HepG2 (cell line): ENCODE measurements at regions not wholly inside any gene's neighbourhood (a gene's known extent, or its start where the extent isn't known, plus 50 kb on each side); places are given as distances from the start of the nearest gene placed in this dataset.

Experiments
- ATAC-seq: fragments of 200-7000 bp; cut with Tn5 transposase; 3 replicates; pipeline ENCODE4 v1.9.1; 2020; ENCODE audit warnings: mild to moderate bottlenecking, moderate library complexity
- BruUV-seq: library from RNA; stranded (reverse); fragments of 400-500 nt; replicated peaks from 2 replicates; lab custom pipeline; 2021; lab: Mats Ljungman, UMichigan
- CTCF ChIA-PET: fragments of 300-600 bp; formaldehyde crosslinking; extraction: SDS; loops from one replicate; lab custom pipeline; 2021; ENCODE audit warnings: low total read pairs, inconsistent platforms, low intra/inter-chr PET ratio; lab: Yijun Ruan, JAX
- POLR2A ChIA-PET: fragments of 350-600 bp; sonication (Branson Sonifier 250); formaldehyde crosslinking; loops from one replicate; lab custom pipeline; 2020; ENCODE audit warnings: antibody characterized with exemption, inconsistent platforms; lab: Yijun Ruan, JAX
- DNase-seq: peaks from one replicate; pipeline ENCODE4 v3.0.0-alpha.2; 2015; ENCODE audit warnings: low spot score
- FAIRE-seq: peaks from 3 replicates; lab custom pipeline; 2011; peaks lifted over from hg19 to GRCh38; lab: Jason Lieb, UNC
- H2AFZ ChIP-seq: one replicate; pipeline ENCODE4 v1.6.1; 2011; ENCODE audit warnings: low read length, inconsistent platforms
- H3K27ac ChIP-seq: fragments of 300-600 bp; 3 replicates; pipeline ENCODE4 v1.8.0; 2011; ENCODE audit warnings: mixed run types, mild to moderate bottlenecking, mixed read lengths, low read length, inconsistent platforms; ENCODE audit not compliant: insufficient read depth; ENCODE audit errors: extremely low read length
- H3K27me3 ChIP-seq, 2 experiments: fragments of 200-600 bp in 1 of 2; 2 replicates in 1 of 2; 3 replicates in 1 of 2; pipeline versions ENCODE4 v1.6.0 to v1.8.0; 2011; ENCODE audit warnings: low read length in 2 of 2, mild to moderate bottlenecking in 2 of 2, moderate library complexity in 2 of 2, inconsistent platforms in 1 of 2; ENCODE audit not compliant: insufficient read depth in 2 of 2, control insufficient read depth in 1 of 2
- H3K36me3 ChIP-seq, 2 experiments: fragments of 200-600 bp in 1 of 2; replicated peaks in 1 of 2; 2 replicates in 1 of 2; 3 replicates in 1 of 2; pipeline versions ENCODE4 v1.5.1 to v1.8.0; 2011; ENCODE audit warnings: low read length in 2 of 2, inconsistent platforms in 1 of 2; ENCODE audit not compliant: insufficient read depth in 2 of 2, control insufficient read depth in 1 of 2
- H3K4me1 ChIP-seq: 2 replicates; pipeline ENCODE4 v1.5.1; 2012; ENCODE audit warnings: low read length, inconsistent platforms; ENCODE audit not compliant: insufficient read depth
- H3K4me2 ChIP-seq: 2 replicates; pipeline ENCODE4 v1.6.0; 2011; ENCODE audit warnings: low read depth, low read length, inconsistent platforms
- H3K4me3 ChIP-seq, 3 experiments: fragments of 200-600 bp in 1 of 3; sonication (generic), shearing (Covaris generic) in 1 of 3; replicated peaks in 1 of 3; 2 replicates each; pipeline ENCODE4 v1.5.1; 2011 to 2016; ENCODE audit warnings: low read length in 3 of 3, inconsistent platforms in 2 of 3, low read depth in 2 of 3, mild to moderate bottlenecking in 2 of 3, control low read depth in 1 of 3, mixed read lengths in 1 of 3; ENCODE audit not compliant: insufficient read depth in 1 of 3
- H3K79me2 ChIP-seq: one replicate; pipeline ENCODE4 v1.6.1; 2011; ENCODE audit warnings: low read length, inconsistent platforms; ENCODE audit not compliant: insufficient read depth
- H3K9ac ChIP-seq: 2 replicates; pipeline ENCODE4 v1.6.0; 2011; ENCODE audit warnings: mild to moderate bottlenecking, low read depth, low read length, inconsistent platforms; ENCODE audit not compliant: insufficient read depth
- H3K9me3 ChIP-seq: 2 replicates; pipeline ENCODE4 v1.5.1; 2012; ENCODE audit warnings: mild to moderate bottlenecking, low read length
- H4K20me1 ChIP-seq: 2 replicates; pipeline ENCODE4 v1.6.0; 2011; ENCODE audit warnings: inconsistent platforms, mild to moderate bottlenecking, low read length, moderate library complexity; ENCODE audit not compliant: insufficient read depth
- ATF1 ChIP-seq: IDR thresholded peaks from 2 replicates; pipeline ENCODE4 v1.6.1; 2016; ENCODE audit warnings: mild to moderate bottlenecking, control low read depth
- GZF1 ChIP-seq: sonication (generic); formaldehyde crosslinking; IDR thresholded peaks from 2 replicates; pipeline ENCODE4 v1.5.1; 2020; ENCODE audit warnings: mild to moderate bottlenecking, missing genetic modification reagents
- HNF4A ChIP-seq: sonication (generic); formaldehyde crosslinking; IDR thresholded peaks from 2 replicates; pipeline ENCODE4 v1.4.0; 2020; ENCODE audit warnings: missing genetic modification reagents
- MAF1 ChIP-seq: sonication (generic); formaldehyde crosslinking; IDR thresholded peaks from 2 replicates; pipeline ENCODE4 v1.5.0; 2020; ENCODE audit warnings: missing genetic modification reagents, borderline replicate concordance
- MAFK ChIP-seq, 2 experiments: IDR thresholded peaks in 1 of 2; conservative IDR thresholded peaks in 1 of 2; 2 replicates each; pipeline ENCODE4 v1.6.1; 2011; ENCODE audit warnings: improper control_type of control experiment in 2 of 2, low read length in 2 of 2
- NAIF1 ChIP-seq: sonication (generic); formaldehyde crosslinking; IDR thresholded peaks from 2 replicates; pipeline ENCODE4 v1.5.0; 2020; ENCODE audit warnings: mild to moderate bottlenecking, missing genetic modification reagents, borderline replicate concordance
- PHB2 ChIP-seq: fragments of 450-650 bp; IDR thresholded peaks from 2 replicates; pipeline ENCODE4 v1.6.1; 2018; ENCODE audit not compliant: partially characterized antibody
- POLR2A ChIP-seq, 2 experiments: IDR thresholded peaks; 2 replicates each; pipeline ENCODE4 v1.6.1; 2011; ENCODE audit warnings: low read depth in 2 of 2, low read length in 2 of 2, mild to moderate bottlenecking in 1 of 2, moderate library complexity in 1 of 2; ENCODE audit not compliant: insufficient read depth in 1 of 2
- RARG ChIP-seq: sonication (generic); formaldehyde crosslinking; IDR thresholded peaks from 2 replicates; pipeline ENCODE4 v1.4.0; 2020; ENCODE audit warnings: low read depth, mild to moderate bottlenecking, missing genetic modification reagents
- TRIM24 ChIP-seq: sonication (generic); formaldehyde crosslinking; IDR thresholded peaks from 2 replicates; pipeline ENCODE4 v1.8.0; 2022; ENCODE audit warnings: mild to moderate bottlenecking, missing genetic modification reagents
- ZFP37 ChIP-seq: sonication (generic); formaldehyde crosslinking; IDR thresholded peaks from 2 replicates; pipeline ENCODE4 v1.4.0; 2020; ENCODE audit warnings: missing genetic modification reagents, borderline replicate concordance
- ZNF563 ChIP-seq: sonication (generic); formaldehyde crosslinking; IDR thresholded peaks from 2 replicates; pipeline ENCODE4 v1.8.0; 2022; ENCODE audit warnings: mild to moderate bottlenecking, moderate library complexity, missing genetic modification reagents
- ZNF589 ChIP-seq: sonication (generic); formaldehyde crosslinking; conservative IDR thresholded peaks from 2 replicates; pipeline ENCODE4 v1.8.0; 2022; ENCODE audit warnings: mild to moderate bottlenecking, moderate library complexity, missing genetic modification reagents
- ZNF749 ChIP-seq: sonication (generic); formaldehyde crosslinking; IDR thresholded peaks from 2 replicates; pipeline ENCODE4 v1.8.0; 2022; ENCODE audit warnings: mild to moderate bottlenecking, missing genetic modification reagents, moderate library complexity, borderline replicate concordance
- WGBS: methylation state at CpG from one replicate; pipeline ENCODE4 v1.1.6; 2017; ENCODE audit warnings: low lambda C conversion rate; 5-methylcytosine and 5-hydroxymethylcytosine counted together
- in situ Hi-C: cut with HindIII; loops from 2 replicates; pipeline ENCODE4 v1.10.0; 2017; ENCODE audit warnings: low pct_unique_long_range_greater_than_20kb; ENCODE audit not compliant: extremely low pct_ligation_motif_present
- intact Hi-C: fragments of 100-400 bp; cut with micrococcal nuclease; formaldehyde crosslinking; loops from one replicate; pipeline ENCODE4 v1.10.0; 2022; ENCODE audit not compliant: unreplicated experiment
- TF ChIP-seq, protein P1 (sequence below), 2 experiments: IDR thresholded peaks; 2 replicates each; pipeline ENCODE4 v1.6.1; 2011 to 2012; ENCODE audit warnings: low read length in 2 of 2, borderline replicate concordance in 1 of 2, low read depth in 1 of 2, mild to moderate bottlenecking in 1 of 2, moderate library complexity in 1 of 2
- TF ChIP-seq, protein P2 (sequence below): sonication (generic); formaldehyde crosslinking; IDR thresholded peaks from 2 replicates; pipeline ENCODE4 v1.5.1; 2020; ENCODE audit warnings: missing genetic modification reagents, mild to moderate bottlenecking, borderline replicate concordance

DNA sequence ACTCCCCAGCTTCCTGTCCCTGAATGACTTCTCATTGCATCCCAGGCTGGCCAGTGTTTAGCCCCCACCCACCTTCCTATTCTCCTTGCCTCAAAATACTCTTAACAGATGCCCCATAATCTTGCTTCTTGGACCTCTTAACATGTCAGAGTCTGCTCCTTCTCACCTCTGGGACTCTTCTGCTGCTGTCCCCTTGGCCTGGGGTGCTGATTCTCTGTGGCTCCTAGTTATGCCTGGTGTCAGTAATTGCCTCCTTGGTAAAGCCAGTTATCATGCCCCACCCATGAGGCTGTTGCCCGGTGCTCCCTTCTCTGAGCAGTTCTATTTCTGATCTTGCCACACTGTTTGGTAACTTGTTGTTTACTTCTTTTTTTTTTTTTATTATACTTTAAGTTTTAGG lies 256.8 kb downstream of the STIM2 start:
- ATAC-seq, result no peak
- ChIA-PET POLR2A (no interaction called here), CTCF (no interaction called here)
- Histone ChIP-seq H3K9ac (no peak overlapping the region), H3K4me2 (no peak overlapping the region), H3K36me3 (no peaks in the 10 kb centered on the region), H4K20me1 (no peaks in the 10 kb centered on the region), H2AFZ (no peak overlapping the region), H3K9me3 (no peaks in the 10 kb centered on the region), H3K4me1 (no peaks in the 10 kb centered on the region), H3K27me3 (no peaks in the 10 kb centered on the region; a peak in 1 of 5 replicates), H3K27ac (no peak overlapping the region), H3K79me2 (no peaks in the 10 kb centered on the region), H3K4me3 (no peak overlapping the region)
- FAIRE-seq, result no peak
- in situ Hi-C loops (no loop called here), intact Hi-C loops (no loop called here)
- WGBS, result 10% methylated on average over 1 of the region's 1 CpG
- no TSS peak for BruUV-seq
- no peak for TF ChIP-seq TRIM24 (CRISPR knock-in tag)
- TF ChIP-seq, protein P1, sequence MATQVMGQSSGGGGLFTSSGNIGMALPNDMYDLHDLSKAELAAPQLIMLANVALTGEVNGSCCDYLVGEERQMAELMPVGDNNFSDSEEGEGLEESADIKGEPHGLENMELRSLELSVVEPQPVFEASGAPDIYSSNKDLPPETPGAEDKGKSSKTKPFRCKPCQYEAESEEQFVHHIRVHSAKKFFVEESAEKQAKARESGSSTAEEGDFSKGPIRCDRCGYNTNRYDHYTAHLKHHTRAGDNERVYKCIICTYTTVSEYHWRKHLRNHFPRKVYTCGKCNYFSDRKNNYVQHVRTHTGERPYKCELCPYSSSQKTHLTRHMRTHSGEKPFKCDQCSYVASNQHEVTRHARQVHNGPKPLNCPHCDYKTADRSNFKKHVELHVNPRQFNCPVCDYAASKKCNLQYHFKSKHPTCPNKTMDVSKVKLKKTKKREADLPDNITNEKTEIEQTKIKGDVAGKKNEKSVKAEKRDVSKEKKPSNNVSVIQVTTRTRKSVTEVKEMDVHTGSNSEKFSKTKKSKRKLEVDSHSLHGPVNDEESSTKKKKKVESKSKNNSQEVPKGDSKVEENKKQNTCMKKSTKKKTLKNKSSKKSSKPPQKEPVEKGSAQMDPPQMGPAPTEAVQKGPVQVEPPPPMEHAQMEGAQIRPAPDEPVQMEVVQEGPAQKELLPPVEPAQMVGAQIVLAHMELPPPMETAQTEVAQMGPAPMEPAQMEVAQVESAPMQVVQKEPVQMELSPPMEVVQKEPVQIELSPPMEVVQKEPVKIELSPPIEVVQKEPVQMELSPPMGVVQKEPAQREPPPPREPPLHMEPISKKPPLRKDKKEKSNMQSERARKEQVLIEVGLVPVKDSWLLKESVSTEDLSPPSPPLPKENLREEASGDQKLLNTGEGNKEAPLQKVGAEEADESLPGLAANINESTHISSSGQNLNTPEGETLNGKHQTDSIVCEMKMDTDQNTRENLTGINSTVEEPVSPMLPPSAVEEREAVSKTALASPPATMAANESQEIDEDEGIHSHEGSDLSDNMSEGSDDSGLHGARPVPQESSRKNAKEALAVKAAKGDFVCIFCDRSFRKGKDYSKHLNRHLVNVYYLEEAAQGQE (IDR thresholded peaks at IDR 0.05; ENCODE audit: borderline replicate concordance in 1 of 2, low read depth in 1 of 2, low read length in 2 of 2), result 0 out of 4 replicates have a peak, but pooled peaks of 1 of the 2 experiments have one; percentile 56
- no peak for DNase-seq

DNA sequence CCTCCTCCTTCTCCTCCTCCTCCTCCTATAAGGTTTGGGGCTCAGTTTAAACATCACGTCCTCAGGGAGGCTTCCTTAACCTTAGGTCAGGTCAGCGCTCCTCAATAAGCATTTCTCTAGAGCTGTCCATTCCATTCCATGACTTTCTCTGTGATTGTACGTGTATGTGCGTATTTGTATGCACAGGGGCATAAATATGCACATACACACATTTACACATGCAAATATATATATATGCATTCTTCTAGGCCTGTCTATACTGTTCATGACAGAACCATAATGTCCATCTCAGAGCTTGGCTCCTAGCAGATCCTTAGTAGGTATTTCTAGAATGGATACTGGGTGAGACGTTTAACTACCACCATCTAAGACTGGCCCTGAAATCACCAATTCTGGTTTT lies 258.6 kb downstream of the STIM2 start:
- BruUV-seq, result no TSS peak
- H4K20me1 ChIP-seq, result no peaks in the 10 kb centered on the region
- CTCF ChIA-PET, result no interaction called here
- DNase-seq (no peak), FAIRE-seq (no peak), ATAC-seq (no peak)
- in situ Hi-C loops (no loop called here), intact Hi-C loops (no loop called here)
- POLR2A ChIA-PET, result no interaction called here
- 15% methylated on average over 5 of the region's 5 CpGs for WGBS
- no peak overlapping the region for H3K27ac ChIP-seq
- no peak overlapping the region for H3K4me3 ChIP-seq
- no peaks in the 10 kb centered on the region for H3K36me3 ChIP-seq
- H3K27me3 ChIP-seq, result no peaks in the 10 kb centered on the region
- H3K9ac ChIP-seq, result no peak overlapping the region
- H3K9me3 ChIP-seq, result no peaks in the 10 kb centered on the region
- H3K4me1 ChIP-seq, result no peaks in the 10 kb centered on the region
- H3K79me2 ChIP-seq, result no peaks in the 10 kb centered on the region
- no peak overlapping the region for H3K4me2 ChIP-seq
- no peak overlapping the region for H2AFZ ChIP-seq
- no peak for TF ChIP-seq ZNF589 (CRISPR knock-in tag)
- no peak for TF ChIP-seq ZNF563 (CRISPR knock-in tag)
- no peak for TF ChIP-seq HNF4A (CRISPR knock-in tag)
- no peak for TF ChIP-seq PHB2
- no peak for TF ChIP-seq GZF1 (CRISPR knock-in tag)
- no peak for TF ChIP-seq NAIF1 (CRISPR knock-in tag)
- no peak for TF ChIP-seq RARG (CRISPR knock-in tag)
- TF ChIP-seq MAF1 (CRISPR knock-in tag), result no peak
- TF ChIP-seq ZNF749 (CRISPR knock-in tag), result no peak
- TF ChIP-seq, protein P2, sequence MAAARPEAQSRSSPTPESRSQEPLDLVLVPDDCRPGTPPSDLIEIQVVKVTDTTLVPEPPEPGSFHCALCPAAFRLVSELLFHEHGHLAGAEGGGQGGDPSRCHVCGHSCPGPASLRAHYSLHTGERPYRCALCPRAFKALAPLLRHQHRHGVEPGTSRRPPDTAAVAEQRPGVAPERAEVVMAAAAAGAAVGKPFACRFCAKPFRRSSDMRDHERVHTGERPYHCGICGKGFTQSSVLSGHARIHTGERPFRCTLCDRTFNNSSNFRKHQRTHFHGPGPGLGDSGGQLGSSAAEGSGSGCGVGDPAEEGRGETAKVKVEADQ (CRISPR knock-in tag), result no peak
- no peak for TF ChIP-seq POLR2A (IDR thresholded peaks at IDR 0.05; ENCODE audit: insufficient read depth in 1 of 2, low read depth in 2 of 2, low read length in 2 of 2)
- no peak for TF ChIP-seq ZFP37 (CRISPR knock-in tag)
- no peak for TF ChIP-seq MAFK (conservative IDR thresholded peaks at IDR 0.05 in 1 of 2, IDR thresholded peaks at IDR 0.05 in 1 of 2; ENCODE audit: low read length in 2 of 2)
- no peak for TF ChIP-seq ATF1 (CRISPR knock-in tag)
